ENCODE measurements at regions not wholly inside any gene's neighbourhood (a gene's known extent, or its start where the extent isn't known, plus 50 kb on each side); places are given as distances from the start of the nearest gene placed in this dataset.
A peak's percentile ranks its signal among the peaks of the same experiment; 100 is the strongest.

GRCh38 chr5:58260243-58260642 is 199.6 kb downstream of the PLK2 start:
- DNase-seq (ENCODE audit: low read depth in 2 of 3, low spot score in 2 of 3): no peak

- peak in 1 of 3 donors; percentile 27 for DNase-seq (ENCODE audit: low read depth in 2 of 3, low spot score in 2 of 3)
Observed at GRCh38 chr5:58259685-58260152, 200.2 kb downstream of the PLK2 start.

GRCh38 chr5:58258984-58259684 is 200.8 kb downstream of the PLK2 start:
- DNase-seq (ENCODE audit: low read depth in 2 of 3, low spot score in 2 of 3): no peak

- no peak for DNase-seq (ENCODE audit: low read depth in 2 of 3, low spot score in 2 of 3)
Observed at GRCh38 chr5:58255970-58256369, 203.9 kb downstream of the PLK2 start.

GRCh38 chr5:58255386-58255785 is 204.5 kb downstream of the PLK2 start:
- no peak for DNase-seq (ENCODE audit: low read depth in 2 of 3, low spot score in 2 of 3)

GRCh38 chr5:58248221-58248620 is 211.7 kb downstream of the PLK2 start:
- no peak for DNase-seq (ENCODE audit: low read depth in 2 of 3, low spot score in 2 of 3)

- no peak for DNase-seq (ENCODE audit: low read depth in 2 of 3, low spot score in 2 of 3)
Observed at GRCh38 chr5:58246461-58246944, 213.4 kb downstream of the PLK2 start.

GRCh38 chr5:58245476-58245840 is 214.4 kb downstream of the PLK2 start:
- DNase-seq (ENCODE audit: low read depth in 2 of 3, low spot score in 2 of 3): no peak

- no peak for DNase-seq (ENCODE audit: low read depth in 2 of 3, low spot score in 2 of 3)
Observed at GRCh38 chr5:58244819-58245475, 214.9 kb downstream of the PLK2 start.

GRCh38 chr5:58241389-58241788 is 218.5 kb downstream of the PLK2 start:
- no peak for DNase-seq (ENCODE audit: low read depth in 2 of 3, low spot score in 2 of 3)

- DNase-seq (ENCODE audit: low read depth in 2 of 3, low spot score in 2 of 3): no peak
Observed at GRCh38 chr5:58240322-58240721, 219.6 kb downstream of the PLK2 start.

- no peak for DNase-seq (ENCODE audit: low read depth in 2 of 3, low spot score in 2 of 3)
Observed at GRCh38 chr5:58239731-58240130, 220.2 kb downstream of the PLK2 start.

- no peak for DNase-seq (ENCODE audit: low read depth in 2 of 3, low spot score in 2 of 3)
Observed at GRCh38 chr5:58239045-58239444, 220.8 kb downstream of the PLK2 start.

GRCh38 chr5:58236498-58236897 is 223.4 kb downstream of the PLK2 start:
- no peak for DNase-seq (ENCODE audit: low read depth in 2 of 3, low spot score in 2 of 3)

GRCh38 chr5:58235299-58235698 is 224.6 kb downstream of the PLK2 start:
- peak in 2 of 3 donors; percentile 5 to 17 for DNase-seq (ENCODE audit: low read depth in 2 of 3, low spot score in 2 of 3)

- DNase-seq (ENCODE audit: low read depth in 2 of 3, low spot score in 2 of 3): no peak
Observed at GRCh38 chr5:58232130-58232529, 227.8 kb downstream of the PLK2 start.

GRCh38 chr5:58231041-58231440 is 228.8 kb downstream of the PLK2 start:
- no peak for DNase-seq (ENCODE audit: low read depth in 2 of 3, low spot score in 2 of 3)

GRCh38 chr5:58228896-58229295 is 231.0 kb downstream of the PLK2 start:
- DNase-seq (ENCODE audit: low read depth in 2 of 3, low spot score in 2 of 3): no peak

- no peak for DNase-seq (ENCODE audit: low read depth in 2 of 3, low spot score in 2 of 3)
Observed at GRCh38 chr5:58227858-58228257, 232.0 kb downstream of the PLK2 start.

- no peak for DNase-seq (ENCODE audit: low read depth in 2 of 3, low spot score in 2 of 3)
Observed at GRCh38 chr5:58224661-58225060, 235.2 kb downstream of the PLK2 start.

- DNase-seq (ENCODE audit: low read depth in 2 of 3, low spot score in 2 of 3): no peak
Observed at GRCh38 chr5:58224221-58224620, 235.7 kb downstream of the PLK2 start.

- no peak for DNase-seq (ENCODE audit: low read depth in 2 of 3, low spot score in 2 of 3)
Observed at GRCh38 chr5:58215364-58215763, 244.5 kb downstream of the PLK2 start.
